Tibial nerve (tissue), 4 donors: ENCODE measurements at regions not wholly inside any gene's neighbourhood (a gene's known extent, or its start where the extent isn't known, plus 50 kb on each side); places are given as distances from the start of the nearest gene placed in this dataset.

Experiments used
- DNase-seq, 2 donors: peaks; one replicate each; pipeline ENCODE4 v3.0.0-alpha.2; 2019; ENCODE audit warnings: low spot score in 2 of 2
- H3K27ac ChIP-seq, 4 donors: fragments of 200-600 bp; sonication (generic) in 3 of 4; one replicate each; pipeline ENCODE4 v1.5.1; 2017 to 2019; ENCODE audit warnings: mild to moderate bottlenecking in 1 of 4
- H3K27me3 ChIP-seq, 2 donors: fragments of 200-600 bp; sonication (generic) in 1 of 2; one replicate each; pipeline versions ENCODE4 v1.5.1 to v1.6.0; 2017 to 2019
- H3K36me3 ChIP-seq, 3 donors: fragments of 200-600 bp; sonication (generic); one replicate each; pipeline ENCODE4 v1.5.1; 2018 to 2019
- H3K4me1 ChIP-seq, 4 donors: fragments of 200-600 bp; sonication (generic) in 3 of 4; one replicate each; pipeline ENCODE4 v1.5.1; 2017 to 2019
- H3K4me3 ChIP-seq, 4 donors: fragments of 200-600 bp; sonication (generic) in 3 of 4; one replicate each; pipeline ENCODE4 v1.5.1; 2017 to 2019; ENCODE audit warnings: mild to moderate bottlenecking in 1 of 4, moderate library complexity in 1 of 4
- H3K9me3 ChIP-seq, 4 donors: fragments of 200-600 bp; sonication (generic) in 3 of 4; one replicate each; pipeline ENCODE4 v1.5.1; 2017 to 2019
- EP300 ChIP-seq, 2 donors: sonication (generic); formaldehyde crosslinking; IDR thresholded peaks; one replicate each; pipeline ENCODE4 v1.6.1; 2017; ENCODE audit warnings: antibody characterized with exemption in 2 of 2, mild to moderate bottlenecking in 1 of 2
- POLR2A ChIP-seq, 2 donors: fragments of 450-650 bp; IDR thresholded peaks; one replicate each; pipeline ENCODE4 v1.6.1; 2017; ENCODE audit warnings: antibody characterized with exemption in 2 of 2, mild to moderate bottlenecking in 2 of 2, moderate library complexity in 2 of 2
- WGBS, 2 donors: methylation state at CpG; one replicate each; pipeline ENCODE4 v1.1.5; 2018; 5-methylcytosine and 5-hydroxymethylcytosine counted together
- TF ChIP-seq, protein P1 (sequence below), 5 experiments: fragments of 200-600 bp in 3 of 5; fragments of 450-650 bp in 2 of 5; sonication (generic) in 3 of 5; IDR thresholded peaks; one replicate each; pipeline ENCODE4 v1.5.1; 2016 to 2019; ENCODE audit warnings: antibody characterized with exemption in 5 of 5, mild to moderate bottlenecking in 3 of 5, moderate library complexity in 2 of 5

DNA sequence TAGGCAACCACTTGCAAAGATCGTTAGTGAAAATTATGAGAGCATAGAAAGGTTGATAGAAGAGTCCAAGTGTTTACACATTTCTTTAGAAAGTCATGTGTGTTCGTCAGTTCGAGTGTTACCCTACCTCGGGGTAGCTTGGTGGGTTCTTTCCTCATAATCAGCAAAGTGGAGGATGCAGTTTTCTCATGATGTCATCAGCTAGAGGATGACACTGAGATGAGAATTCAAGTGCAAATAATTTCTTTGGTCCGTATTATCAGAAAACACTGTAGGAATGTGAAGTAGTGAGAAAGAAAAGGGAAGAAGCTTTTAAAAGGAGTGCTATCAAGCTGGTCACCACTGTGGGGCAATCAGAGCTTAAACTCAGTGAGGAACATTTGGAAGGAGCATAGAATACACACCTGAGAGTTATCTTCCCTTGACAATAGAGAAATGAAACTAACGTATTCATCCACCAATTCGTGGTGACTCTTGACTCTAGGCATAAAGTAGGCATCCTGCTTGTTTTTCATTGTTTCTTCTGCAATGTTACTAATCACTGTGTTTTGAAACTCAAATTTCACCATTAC, 1340.9 kb upstream of the TMEM132C start:
- no peaks in the 10 kb centered on the region for H3K36me3 ChIP-seq
- no peak for DNase-seq
- TF ChIP-seq, protein P1, sequence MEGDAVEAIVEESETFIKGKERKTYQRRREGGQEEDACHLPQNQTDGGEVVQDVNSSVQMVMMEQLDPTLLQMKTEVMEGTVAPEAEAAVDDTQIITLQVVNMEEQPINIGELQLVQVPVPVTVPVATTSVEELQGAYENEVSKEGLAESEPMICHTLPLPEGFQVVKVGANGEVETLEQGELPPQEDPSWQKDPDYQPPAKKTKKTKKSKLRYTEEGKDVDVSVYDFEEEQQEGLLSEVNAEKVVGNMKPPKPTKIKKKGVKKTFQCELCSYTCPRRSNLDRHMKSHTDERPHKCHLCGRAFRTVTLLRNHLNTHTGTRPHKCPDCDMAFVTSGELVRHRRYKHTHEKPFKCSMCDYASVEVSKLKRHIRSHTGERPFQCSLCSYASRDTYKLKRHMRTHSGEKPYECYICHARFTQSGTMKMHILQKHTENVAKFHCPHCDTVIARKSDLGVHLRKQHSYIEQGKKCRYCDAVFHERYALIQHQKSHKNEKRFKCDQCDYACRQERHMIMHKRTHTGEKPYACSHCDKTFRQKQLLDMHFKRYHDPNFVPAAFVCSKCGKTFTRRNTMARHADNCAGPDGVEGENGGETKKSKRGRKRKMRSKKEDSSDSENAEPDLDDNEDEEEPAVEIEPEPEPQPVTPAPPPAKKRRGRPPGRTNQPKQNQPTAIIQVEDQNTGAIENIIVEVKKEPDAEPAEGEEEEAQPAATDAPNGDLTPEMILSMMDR (IDR thresholded peaks at IDR 0.05), result no peak
- TF ChIP-seq POLR2A (IDR thresholded peaks at IDR 0.05) (no peak), EP300 (IDR thresholded peaks at IDR 0.05) (no peak)
- H3K27me3 ChIP-seq, result no peaks in the 10 kb centered on the region
- 73% methylated on average over 7 of the region's 7 CpGs for WGBS, 2 donors
- H3K9me3 ChIP-seq, result no peaks in the 10 kb centered on the region
- no peaks in the 10 kb centered on the region for H3K4me1 ChIP-seq
- H3K27ac ChIP-seq, result no peak overlapping the region
- no peak overlapping the region for H3K4me3 ChIP-seq

DNA sequence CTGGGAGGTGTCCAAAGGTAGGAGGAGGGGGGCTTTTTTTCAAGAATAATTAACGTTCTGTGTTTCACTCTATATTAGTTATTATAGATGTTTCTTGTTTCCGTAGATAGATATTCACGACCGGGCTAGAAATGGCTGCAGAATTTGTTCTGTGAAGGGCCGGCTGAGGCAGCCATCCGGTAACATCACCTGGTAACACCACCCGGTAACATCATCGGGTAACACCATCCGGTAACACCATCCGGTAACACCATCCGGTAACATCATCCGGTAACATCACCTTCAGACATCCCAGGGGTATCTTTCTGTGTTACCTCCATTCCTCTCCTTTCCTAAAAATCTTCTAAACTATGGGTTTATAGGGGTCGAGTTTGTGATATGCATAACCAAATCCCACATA, 1336.7 kb upstream of the TMEM132C start:
- Histone ChIP-seq H3K4me3 (no peak overlapping the region), H3K27me3 (no peaks in the 10 kb centered on the region), H3K4me1 (no peaks in the 10 kb centered on the region), H3K9me3 (no peaks in the 10 kb centered on the region), H3K36me3 (no peaks in the 10 kb centered on the region), H3K27ac (no peak overlapping the region)
- DNase-seq, result no peak
- 89 to 91% methylated on average over 13 of the region's 13 CpGs for WGBS, 2 donors
- TF ChIP-seq POLR2A (IDR thresholded peaks at IDR 0.05) (no peak), EP300 (IDR thresholded peaks at IDR 0.05) (no peak)
- TF ChIP-seq, protein P1 (IDR thresholded peaks at IDR 0.05), result no peak

DNA sequence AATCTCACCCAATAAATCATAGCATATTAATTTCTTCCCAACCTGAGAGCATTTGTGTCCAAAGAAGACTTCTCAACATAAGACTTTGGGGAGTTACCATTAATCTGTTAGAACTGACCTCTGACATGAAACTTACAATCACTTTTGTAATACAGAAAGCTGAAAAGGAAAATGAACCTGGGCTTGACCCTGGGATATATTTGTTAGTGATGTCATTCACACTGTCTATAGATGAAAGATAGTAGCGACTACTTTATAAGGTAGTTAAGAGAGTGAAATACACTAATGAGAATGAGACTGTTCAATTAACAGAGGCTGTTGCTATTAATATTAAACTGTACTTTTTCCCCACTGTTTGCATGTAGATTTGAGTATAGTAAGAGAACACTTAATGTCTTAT, 1334.8 kb upstream of the TMEM132C start:
- Histone ChIP-seq H3K4me1 (no peaks in the 10 kb centered on the region), H3K27ac (no peak overlapping the region), H3K36me3 (no peaks in the 10 kb centered on the region), H3K27me3 (no peaks in the 10 kb centered on the region), H3K4me3 (no peak overlapping the region), H3K9me3 (no peaks in the 10 kb centered on the region)
- WGBS, 2 donors, result 78 to 83% methylated on average over 1 of the region's 1 CpG
- no peak for TF ChIP-seq EP300 (IDR thresholded peaks at IDR 0.05)
- TF ChIP-seq, protein P1 (IDR thresholded peaks at IDR 0.05), result no peak
- TF ChIP-seq POLR2A (IDR thresholded peaks at IDR 0.05), result no peak
- no peak for DNase-seq

DNA sequence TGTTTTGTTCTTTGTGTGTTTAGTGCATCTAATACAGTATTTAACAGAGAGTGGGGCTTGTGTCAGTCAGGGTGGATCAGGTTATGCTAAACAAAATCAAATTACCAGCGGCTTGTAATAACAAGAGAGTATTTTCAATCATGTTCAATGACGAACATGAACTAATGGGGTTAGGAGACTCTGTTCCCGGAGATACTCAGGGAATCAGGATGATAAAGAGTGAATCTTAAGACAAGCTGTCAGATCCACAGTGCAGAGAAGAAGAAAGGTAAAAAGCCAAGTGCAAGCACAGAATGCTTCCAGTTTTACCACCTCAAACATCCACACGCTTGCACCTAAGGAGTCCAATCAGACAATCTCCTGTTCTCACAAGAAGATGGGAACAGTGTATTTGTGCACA, 1331.5 kb upstream of the TMEM132C start:
- H3K36me3 ChIP-seq, result no peaks in the 10 kb centered on the region
- no peaks in the 10 kb centered on the region for H3K27me3 ChIP-seq
- no peak overlapping the region for H3K27ac ChIP-seq
- no peak for DNase-seq
- 87 to 89% methylated on average over 4 of the region's 4 CpGs for WGBS, 2 donors
- H3K4me1 ChIP-seq, result no peaks in the 10 kb centered on the region
- H3K4me3 ChIP-seq, result no peak overlapping the region
- no peaks in the 10 kb centered on the region for H3K9me3 ChIP-seq
- TF ChIP-seq, protein P1 (IDR thresholded peaks at IDR 0.05), result no peak
- no peak for TF ChIP-seq POLR2A (IDR thresholded peaks at IDR 0.05)
- no peak for TF ChIP-seq EP300 (IDR thresholded peaks at IDR 0.05)

DNA sequence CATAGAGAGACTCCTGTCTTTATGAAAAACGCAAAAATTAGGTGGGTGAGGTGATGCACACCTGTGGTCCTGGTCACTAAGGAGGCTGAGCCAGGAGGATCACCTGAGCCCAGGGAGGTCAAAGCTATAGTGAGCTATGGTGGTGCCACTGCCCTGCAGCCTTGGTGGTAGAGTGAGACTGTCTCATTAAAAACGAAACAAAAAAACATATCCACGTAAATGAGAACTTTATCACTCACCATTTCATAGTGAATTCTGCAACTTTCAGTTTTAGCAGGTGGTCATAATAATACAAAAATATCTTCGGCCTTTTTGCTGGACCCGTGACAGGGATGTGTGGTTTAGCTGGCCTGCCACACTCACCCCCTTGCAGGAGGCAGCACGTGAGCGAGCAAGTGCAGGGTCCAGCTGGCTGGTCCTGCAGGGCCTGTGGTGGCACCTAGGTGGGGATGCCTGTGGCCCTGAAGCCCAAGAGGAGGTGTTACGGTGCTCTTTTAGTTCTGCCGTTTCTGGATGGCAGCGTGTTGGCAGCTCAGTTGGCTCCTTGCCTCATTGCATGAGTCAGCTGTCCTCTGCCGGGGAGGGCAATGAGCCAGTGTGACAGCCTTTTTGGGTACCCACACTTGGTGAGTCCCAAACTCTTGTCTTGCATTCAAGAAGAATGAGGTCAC, 1330.7 kb upstream of the TMEM132C start:
- Histone ChIP-seq H3K36me3 (no peaks in the 10 kb centered on the region), H3K27me3 (no peaks in the 10 kb centered on the region), H3K9me3 (peaks cover 0 to 4% (median 0%) of the 10 kb centered on the region in 4 donors), H3K27ac (no peak overlapping the region), H3K4me3 (no peak overlapping the region), H3K4me1 (no peaks in the 10 kb centered on the region)
- 52 to 56% methylated on average over 11 of the region's 11 CpGs for WGBS, 2 donors
- DNase-seq, result no peak
- no peak for TF ChIP-seq POLR2A (IDR thresholded peaks at IDR 0.05)
- TF ChIP-seq, protein P1 (IDR thresholded peaks at IDR 0.05), result no peak
- TF ChIP-seq EP300 (IDR thresholded peaks at IDR 0.05), result no peak
